ENCODE measurements at regions not wholly inside any gene's neighbourhood (a gene's known extent, or its start where the extent isn't known, plus 50 kb on each side); places are given as distances from the start of the nearest gene placed in this dataset.

GRCh38 chr1:193537266-193538002 lies 351.0 kb upstream of the B3GALT2 start:
- Histone ChIP-seq H3K27ac (no peak overlapping the region), H3K27me3 (no peaks in the 10 kb centered on the region), H3K9me3 (no peaks in the 10 kb centered on the region), H3K4me3 (replicated peaks in 1 of 3) (no peak overlapping the region), H3K36me3 (no peaks in the 10 kb centered on the region), H3K4me1 (no peaks in the 10 kb centered on the region)
- no peak for TF ChIP-seq POLR2A (IDR thresholded peaks at IDR 0.05)
- no peak for DNase-seq
- intact Hi-C loops (cut with DNase I): no loop called here
- WGBS, 2 donors: 73 to 74% methylated on average over 7 of the region's 7 CpGs

- intact Hi-C loops (cut with DNase I): no loop called here
- H3K36me3 ChIP-seq: no peaks in the 10 kb centered on the region
- TF ChIP-seq POLR2A (IDR thresholded peaks at IDR 0.05) (no peak), CTCF (IDR thresholded peaks at IDR 0.05) (no peak)
- no peaks in the 10 kb centered on the region for H3K27me3 ChIP-seq
- no peak overlapping the region for H3K27ac ChIP-seq
- DNase-seq: no peak
- 70 to 72% methylated on average over 6 of the region's 6 CpGs for whole genome bisulfite sequencing, 2 donors
- no peak overlapping the region for H3K4me3 ChIP-seq (replicated peaks in 1 of 3)
- no peaks in the 10 kb centered on the region for H3K9me3 ChIP-seq
- H3K4me1 ChIP-seq: no peaks in the 10 kb centered on the region
Measured at GRCh38 chr1:193533853-193534252, 347.4 kb upstream of the B3GALT2 start.

GRCh38 chr1:193525917-193526710 lies 339.7 kb upstream of the B3GALT2 start:
- TF ChIP-seq POLR2A (IDR thresholded peaks at IDR 0.05) (no peak), CTCF (IDR thresholded peaks at IDR 0.05) (no peak)
- Histone ChIP-seq H3K4me3 (replicated peaks in 1 of 3) (no peak overlapping the region), H3K27ac (no peak overlapping the region), H3K9me3 (no peaks in the 10 kb centered on the region), H3K4me1 (peaks cover 0 to 10% of the 10 kb centered on the region in 2 donors), H3K36me3 (no peaks in the 10 kb centered on the region), H3K27me3 (no peaks in the 10 kb centered on the region)
- intact Hi-C loops (cut with DNase I): no loop called here
- 72 to 76% methylated on average over 3 of the region's 3 CpGs for WGBS, 2 donors
- no peak for DNase-seq

GRCh38 chr1:193525411-193525810 lies 339.0 kb upstream of the B3GALT2 start:
- H3K9me3 ChIP-seq: no peaks in the 10 kb centered on the region
- no peak overlapping the region for H3K4me3 ChIP-seq (replicated peaks in 1 of 3)
- H3K4me1 ChIP-seq: peaks cover 3 to 10% of the 10 kb centered on the region in 2 donors
- H3K36me3 ChIP-seq: no peaks in the 10 kb centered on the region
- intact Hi-C loops (cut with DNase I): no loop called here
- no peak for DNase-seq
- H3K27me3 ChIP-seq: no peaks in the 10 kb centered on the region
- H3K27ac ChIP-seq: no peak overlapping the region
- no peak for TF ChIP-seq POLR2A (IDR thresholded peaks at IDR 0.05)

GRCh38 chr1:193524616-193525015 lies 338.2 kb upstream of the B3GALT2 start:
- H3K4me1 ChIP-seq: peaks cover 6 to 10% of the 10 kb centered on the region in 2 donors

More at GRCh38 chr1:193524616-193525015, 338.2 kb upstream of the B3GALT2 start:
- TF ChIP-seq POLR2A (IDR thresholded peaks at IDR 0.05): no peak
- no peak for TF ChIP-seq CTCF (IDR thresholded peaks at IDR 0.05)
- intact Hi-C loops (cut with DNase I): no loop called here
- H3K27ac ChIP-seq: no peak overlapping the region
- H3K27me3 ChIP-seq: no peaks in the 10 kb centered on the region
- WGBS, 2 donors: 86 to 94% methylated on average over 2 of the region's 2 CpGs
- no peak for DNase-seq
- no peaks in the 10 kb centered on the region for H3K9me3 ChIP-seq
- no peaks in the 10 kb centered on the region for H3K36me3 ChIP-seq
- H3K4me3 ChIP-seq (replicated peaks in 1 of 3): no peak overlapping the region

Measured in thyroid gland (tissue), 4 donors.